OCI-LY7 (cell line): ENCODE measurements at regions not wholly inside any gene's neighbourhood (a gene's known extent, or its start where the extent isn't known, plus 50 kb on each side); places are given as distances from the start of the nearest gene placed in this dataset.

Experiments
- EZH2phosphoT487 ChIP-seq: fragments of 200-600 bp; sonication (generic); IDR thresholded peaks from 2 replicates; pipeline ENCODE4 v1.6.1; 2018; ENCODE audit warnings: low read depth, borderline replicate concordance, mild to moderate bottlenecking, mixed run types, antibody characterized with exemption, low read length, moderate library complexity, mixed read lengths
- TF ChIP-seq, protein P1 (sequence below): fragments of 200-600 bp; sonication (generic); conservative IDR thresholded peaks from 2 replicates; pipeline ENCODE4 v1.5.1; 2014; ENCODE audit warnings: mild to moderate bottlenecking, antibody characterized with exemption, low read length, moderate library complexity, mixed read lengths

DNA sequence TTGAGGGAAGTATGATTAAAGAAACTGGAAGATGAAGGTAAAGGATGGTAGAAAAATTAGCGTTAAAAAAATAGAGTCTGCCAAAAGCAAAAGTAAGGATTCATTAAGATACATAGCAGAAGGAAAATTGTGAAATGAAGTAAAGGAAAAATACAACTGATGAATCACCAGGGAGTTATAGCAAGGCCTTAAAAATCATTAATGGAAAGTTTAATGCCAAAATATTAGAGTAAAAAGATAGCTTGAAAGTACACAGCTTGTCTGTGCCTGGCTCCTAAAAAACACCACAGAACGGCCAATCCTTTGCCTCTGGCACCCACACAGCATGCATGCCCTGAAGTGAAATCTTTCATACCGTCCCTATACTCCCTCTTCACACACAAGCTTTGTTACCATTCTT, 66.9 kb upstream of the APOBEC4 start:
- TF ChIP-seq, protein P1, sequence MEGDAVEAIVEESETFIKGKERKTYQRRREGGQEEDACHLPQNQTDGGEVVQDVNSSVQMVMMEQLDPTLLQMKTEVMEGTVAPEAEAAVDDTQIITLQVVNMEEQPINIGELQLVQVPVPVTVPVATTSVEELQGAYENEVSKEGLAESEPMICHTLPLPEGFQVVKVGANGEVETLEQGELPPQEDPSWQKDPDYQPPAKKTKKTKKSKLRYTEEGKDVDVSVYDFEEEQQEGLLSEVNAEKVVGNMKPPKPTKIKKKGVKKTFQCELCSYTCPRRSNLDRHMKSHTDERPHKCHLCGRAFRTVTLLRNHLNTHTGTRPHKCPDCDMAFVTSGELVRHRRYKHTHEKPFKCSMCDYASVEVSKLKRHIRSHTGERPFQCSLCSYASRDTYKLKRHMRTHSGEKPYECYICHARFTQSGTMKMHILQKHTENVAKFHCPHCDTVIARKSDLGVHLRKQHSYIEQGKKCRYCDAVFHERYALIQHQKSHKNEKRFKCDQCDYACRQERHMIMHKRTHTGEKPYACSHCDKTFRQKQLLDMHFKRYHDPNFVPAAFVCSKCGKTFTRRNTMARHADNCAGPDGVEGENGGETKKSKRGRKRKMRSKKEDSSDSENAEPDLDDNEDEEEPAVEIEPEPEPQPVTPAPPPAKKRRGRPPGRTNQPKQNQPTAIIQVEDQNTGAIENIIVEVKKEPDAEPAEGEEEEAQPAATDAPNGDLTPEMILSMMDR: no peak
- TF ChIP-seq EZH2phosphoT487: no peak
